CD4-positive, alpha-beta T cell treated with Interleukin-17A for 4 hours (primary cell): ENCODE measurements at regions not wholly inside any gene's neighbourhood (a gene's known extent, or its start where the extent isn't known, plus 50 kb on each side); places are given as distances from the start of the nearest gene placed in this dataset.
"Not testable (repeated sequence)": the region's sequence is repeated elsewhere in the genome, so short reads cannot be mapped to it uniquely, and the experiment has no call there.

Experiments
- DNase-seq: peaks from one replicate; pipeline ENCODE4 v3.0.0-alpha.2; 2020; ENCODE audit warnings: mixed read lengths

DNA sequence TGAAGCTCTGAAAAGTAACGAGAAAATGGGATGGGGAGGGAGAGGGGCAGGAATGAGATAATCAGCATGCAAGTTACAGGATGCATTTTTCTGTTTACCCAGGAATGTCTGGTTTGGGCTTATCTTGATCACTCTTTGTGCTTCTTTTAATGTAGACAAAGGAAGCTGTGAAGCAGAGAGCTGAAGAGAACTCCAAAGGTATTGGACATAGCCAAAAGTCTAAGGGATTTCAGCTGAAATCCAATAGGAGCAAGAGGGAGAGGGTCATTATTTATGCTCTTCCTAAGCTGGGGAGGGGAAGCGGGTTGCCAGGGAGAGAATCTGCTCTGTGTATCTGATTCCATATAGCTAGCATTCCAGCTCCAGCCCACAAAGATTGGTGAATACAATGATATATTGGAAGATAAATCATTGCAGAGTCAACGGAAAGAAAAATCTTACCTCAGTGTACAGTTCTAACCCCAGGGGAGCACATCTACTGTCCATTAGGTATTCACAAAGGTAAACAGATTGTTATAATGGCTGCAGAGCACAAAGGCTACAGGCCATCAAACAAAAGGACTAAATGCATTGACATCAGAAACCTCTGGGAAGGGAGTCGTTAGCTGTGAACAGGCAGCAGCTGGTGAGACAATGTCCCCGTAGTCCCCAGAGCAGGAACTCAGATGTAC lies 61.0 kb upstream of the PELI2 start:
- no peak for DNase-seq

DNA sequence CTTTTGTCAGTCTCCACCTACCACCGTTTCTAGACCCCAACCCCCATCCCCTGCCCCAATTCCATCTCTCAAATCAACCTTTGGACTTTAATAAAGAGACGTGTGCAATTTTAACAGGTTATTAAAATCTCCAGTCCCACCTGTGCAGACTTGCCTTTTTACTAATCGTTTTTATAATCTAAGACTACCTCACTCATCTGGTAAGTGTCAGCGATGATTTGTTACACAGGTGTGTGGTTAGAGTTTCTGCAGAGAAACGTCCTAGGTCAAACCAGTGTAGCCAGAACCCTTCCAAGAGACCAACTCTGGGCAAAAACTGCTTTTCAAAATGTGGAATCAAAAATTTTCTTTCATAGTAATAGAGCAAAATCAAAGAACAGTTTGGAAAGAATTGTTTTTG lies 60.4 kb upstream of the PELI2 start:
- DNase-seq = no peak

DNA sequence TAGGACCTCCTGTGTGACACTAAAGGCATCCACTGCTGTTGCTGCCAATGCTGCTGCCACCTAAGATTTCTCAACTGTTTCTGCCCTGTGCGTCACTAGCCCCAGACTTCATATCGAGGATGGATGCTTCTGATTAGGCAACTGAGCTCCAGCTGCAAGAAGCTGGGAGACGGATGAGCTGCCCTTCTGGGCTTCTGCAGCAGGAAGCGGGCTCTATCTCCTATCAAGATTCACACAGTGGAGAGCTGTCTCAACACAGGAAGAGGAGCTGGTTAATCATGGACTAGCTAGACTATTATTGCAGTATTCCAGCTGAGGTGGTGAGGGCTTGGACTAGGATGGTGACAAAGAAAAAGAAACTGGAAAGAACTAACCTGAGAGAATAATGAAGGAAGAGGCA lies 59.2 kb upstream of the PELI2 start:
- no peak for DNase-seq

DNA sequence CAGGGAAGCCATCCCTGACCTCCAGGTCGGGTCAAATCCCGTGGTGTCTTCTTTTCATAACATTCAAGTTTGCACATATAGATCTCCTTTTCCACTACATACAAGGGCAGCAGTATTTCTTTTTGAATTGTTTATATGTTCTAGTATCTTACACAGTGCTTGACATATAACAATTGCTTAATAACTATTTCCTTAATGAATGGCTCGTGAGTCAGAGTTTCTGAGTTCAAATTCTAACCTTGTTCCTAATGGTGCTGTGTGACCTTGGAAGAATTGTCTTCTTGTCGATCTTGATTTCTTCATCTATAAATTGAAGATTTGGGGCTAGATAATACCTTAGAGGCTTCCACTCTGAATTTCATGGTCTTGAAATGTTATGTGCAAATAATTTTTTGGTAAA lies 57.2 kb upstream of the PELI2 start:
- no peak for DNase-seq

DNA sequence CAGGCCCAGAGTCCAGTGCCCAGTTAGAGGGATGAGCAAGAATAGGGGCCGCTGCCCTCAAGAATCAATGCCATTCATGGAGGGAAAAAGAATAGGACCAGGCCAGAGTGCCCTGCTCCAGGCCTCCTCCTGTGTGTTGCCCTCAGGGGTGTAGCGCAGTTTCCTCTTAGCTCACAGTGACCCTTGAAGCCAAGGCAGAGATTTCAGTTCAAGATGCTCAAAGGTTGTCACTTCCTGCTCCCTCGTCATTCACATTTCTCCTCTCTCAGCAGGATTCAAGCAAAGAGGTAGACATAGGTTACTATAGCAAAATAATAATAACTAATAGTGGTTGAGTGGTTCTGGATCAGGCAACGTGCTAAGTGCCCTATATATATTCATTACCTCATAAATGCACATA lies 55.1 kb upstream of the PELI2 start:
- DNase-seq = no peak

GRCh38 chr14:56064513-56064912 lies 53.7 kb upstream of the PELI2 start:
- no peak for DNase-seq

- DNase-seq = not testable (repeated sequence)
Measured at GRCh38 chr14:56065199-56065598, 53.0 kb upstream of the PELI2 start.

GRCh38 chr14:56065621-56066290 lies 52.5 kb upstream of the PELI2 start:
- no peak for DNase-seq
